Sigmoid colon (tissue), 6 donors: ENCODE measurements at regions not wholly inside any gene's neighbourhood (a gene's known extent, or its start where the extent isn't known, plus 50 kb on each side); places are given as distances from the start of the nearest gene placed in this dataset.

ENCODE experiments used
- DNase-seq: peaks from one replicate; pipeline ENCODE4 v3.0.0-alpha.2; 2019
- H3K27ac ChIP-seq, 4 donors: fragments of 200-600 bp; sonication (generic); one replicate each; pipeline ENCODE4 v1.5.1; 2016 to 2019; ENCODE audit warnings: mild to moderate bottlenecking in 1 of 4
- H3K27me3 ChIP-seq, 3 donors: fragments of 200-600 bp; sonication (generic); one replicate each; pipeline ENCODE4 v1.5.1; 2019; ENCODE audit warnings: mild to moderate bottlenecking in 1 of 3
- H3K36me3 ChIP-seq, 4 donors: fragments of 200-600 bp; sonication (generic); one replicate each; pipeline ENCODE4 v1.5.1; 2016 to 2019
- H3K4me1 ChIP-seq, 4 donors: fragments of 200-600 bp; sonication (generic); one replicate each; pipeline ENCODE4 v1.5.1; 2017 to 2019
- H3K4me3 ChIP-seq, 4 donors: fragments of 200-600 bp; sonication (generic); one replicate each; pipeline ENCODE4 v1.5.1; 2017 to 2019; ENCODE audit warnings: mild to moderate bottlenecking in 2 of 4, moderate library complexity in 1 of 4
- H3K9me3 ChIP-seq, 4 donors: fragments of 200-600 bp in 3 of 4; sonication (generic) in 3 of 4; one replicate each; pipeline versions ENCODE4 v1.5.1 to v1.6.1; 2013 to 2019
- EP300 ChIP-seq, 4 donors: sonication (generic); formaldehyde crosslinking; IDR thresholded peaks; one replicate each; pipeline ENCODE4 v1.6.1; 2017; ENCODE audit warnings: antibody characterized with exemption in 4 of 4
- POLR2A ChIP-seq, 2 donors: fragments of 450-650 bp; IDR thresholded peaks; one replicate each; pipeline ENCODE4 v1.6.1; 2016; ENCODE audit warnings: antibody characterized with exemption in 2 of 2, mild to moderate bottlenecking in 2 of 2, moderate library complexity in 2 of 2
- POLR2AphosphoS5 ChIP-seq, 4 donors: sonication (generic); formaldehyde crosslinking; IDR thresholded peaks; one replicate each; pipeline ENCODE4 v1.6.1; 2017; ENCODE audit warnings: antibody characterized with exemption in 4 of 4
- WGBS, 2 donors: extraction: QIAGEN DNeasy Blood & Tissue Kit; methylation state at CpG; one replicate each; pipeline ENCODE4 v1.1.7; 2013; 5-methylcytosine and 5-hydroxymethylcytosine counted together
- intact Hi-C: fragments of 100-400 bp; cut with DNase I; formaldehyde crosslinking; loops from one replicate; pipeline ENCODE4 v1.15.1; 2023
- small RNA-seq, 3 donors: library from RNA; depleted of rRNA; stranded (forward); fragments of <200 nt; gene quantifications; one replicate each; pipeline ENCODE3, GENCODE V24; 2016
- TF ChIP-seq, protein P1 (sequence below), 4 experiments: fragments of 450-650 bp in 3 of 4; fragments of 200-600 bp in 1 of 4; IDR thresholded peaks; one replicate each; pipeline ENCODE4 v1.5.1; 2016 to 2019; ENCODE audit warnings: antibody characterized with exemption in 4 of 4, mild to moderate bottlenecking in 3 of 4, moderate library complexity in 2 of 4
- donor health status: healthy with polysubstance abuse.
- donor health status: healthy.

GRCh38 chr11:33411751-33412150 lies 154.6 kb downstream of the HIPK3 start:
- H3K9me3 ChIP-seq = no peaks in the 10 kb centered on the region
- intact Hi-C loops = no loop called here
- no peaks in the 10 kb centered on the region for H3K4me1 ChIP-seq
- H3K4me3 ChIP-seq = no peak overlapping the region
- no peak for DNase-seq
- WGBS, 2 donors = 80 to 87% methylated on average over 4 of the region's 4 CpGs
- no peaks in the 10 kb centered on the region for H3K36me3 ChIP-seq
- TF ChIP-seq EP300 (IDR thresholded peaks at IDR 0.05) = no peak
- no peak for TF ChIP-seq POLR2AphosphoS5 (IDR thresholded peaks at IDR 0.05)
- TF ChIP-seq, protein P1, sequence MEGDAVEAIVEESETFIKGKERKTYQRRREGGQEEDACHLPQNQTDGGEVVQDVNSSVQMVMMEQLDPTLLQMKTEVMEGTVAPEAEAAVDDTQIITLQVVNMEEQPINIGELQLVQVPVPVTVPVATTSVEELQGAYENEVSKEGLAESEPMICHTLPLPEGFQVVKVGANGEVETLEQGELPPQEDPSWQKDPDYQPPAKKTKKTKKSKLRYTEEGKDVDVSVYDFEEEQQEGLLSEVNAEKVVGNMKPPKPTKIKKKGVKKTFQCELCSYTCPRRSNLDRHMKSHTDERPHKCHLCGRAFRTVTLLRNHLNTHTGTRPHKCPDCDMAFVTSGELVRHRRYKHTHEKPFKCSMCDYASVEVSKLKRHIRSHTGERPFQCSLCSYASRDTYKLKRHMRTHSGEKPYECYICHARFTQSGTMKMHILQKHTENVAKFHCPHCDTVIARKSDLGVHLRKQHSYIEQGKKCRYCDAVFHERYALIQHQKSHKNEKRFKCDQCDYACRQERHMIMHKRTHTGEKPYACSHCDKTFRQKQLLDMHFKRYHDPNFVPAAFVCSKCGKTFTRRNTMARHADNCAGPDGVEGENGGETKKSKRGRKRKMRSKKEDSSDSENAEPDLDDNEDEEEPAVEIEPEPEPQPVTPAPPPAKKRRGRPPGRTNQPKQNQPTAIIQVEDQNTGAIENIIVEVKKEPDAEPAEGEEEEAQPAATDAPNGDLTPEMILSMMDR (IDR thresholded peaks at IDR 0.05) = no peak
- TF ChIP-seq POLR2A (IDR thresholded peaks at IDR 0.05) = no peak
- H3K27ac ChIP-seq = no peak overlapping the region
- peaks cover 0 to 7% (median 0%) of the 10 kb centered on the region in 3 donors for H3K27me3 ChIP-seq

- no peaks in the 10 kb centered on the region for H3K36me3 ChIP-seq
- TF ChIP-seq, protein P1 (IDR thresholded peaks at IDR 0.05) = no peak
- TF ChIP-seq EP300 (IDR thresholded peaks at IDR 0.05) (no peak), POLR2AphosphoS5 (IDR thresholded peaks at IDR 0.05) (no peak), POLR2A (IDR thresholded peaks at IDR 0.05) (no peak)
- 61 to 65% methylated on average over 4 of the region's 4 CpGs for WGBS, 2 donors
- intact Hi-C loops = no loop called here
- no peaks in the 10 kb centered on the region for H3K4me1 ChIP-seq
- no peak overlapping the region for H3K4me3 ChIP-seq
- H3K27ac ChIP-seq = no peak overlapping the region
- H3K27me3 ChIP-seq = peaks cover 0 to 6% (median 0%) of the 10 kb centered on the region in 3 donors
- no peak for DNase-seq
- no peaks in the 10 kb centered on the region for H3K9me3 ChIP-seq
Observed at GRCh38 chr11:33410086-33410765, 153.0 kb downstream of the HIPK3 start.

Small RNAs in the stretch of these regions (small RNA-seq; reads per million reads assigned to genes)
- gene AL133399.1 = 0 reads per million in 3 donors
